Small intestine (tissue), 7 donors: ENCODE measurements at regions not wholly inside any gene's neighbourhood (a gene's known extent, or its start where the extent isn't known, plus 50 kb on each side); places are given as distances from the start of the nearest gene placed in this dataset.

Experiments
- DNase-seq, 2 donors: peaks; one replicate each; pipeline versions ENCODE4 v3.0.0 to v3.0.0-alpha.2; 2013
- FAIRE-seq: peaks from 2 replicates; lab custom pipeline; 2012; peaks lifted over from hg19 to GRCh38; lab: Jason Lieb, UNC
- H3K27ac ChIP-seq, 3 donors: one replicate each; pipeline ENCODE4 v1.5.1; 2013; ENCODE audit warnings: low read length in 2 of 3, mild to moderate bottlenecking in 2 of 3, control low read depth in 1 of 3, inconsistent platforms in 1 of 3, low read depth in 1 of 3, moderate library complexity in 1 of 3
- H3K27me3 ChIP-seq, 3 donors: one replicate each; pipeline ENCODE4 v1.6.1; 2013; ENCODE audit warnings: low read length in 3 of 3, inconsistent platforms in 1 of 3; ENCODE audit not compliant: control insufficient read depth in 3 of 3, insufficient read depth in 3 of 3
- H3K36me3 ChIP-seq, 3 donors: one replicate each; pipeline ENCODE4 v1.6.1; 2013; ENCODE audit warnings: low read length in 3 of 3, inconsistent platforms in 1 of 3, low read depth in 1 of 3, mild to moderate bottlenecking in 1 of 3, moderate library complexity in 1 of 3; ENCODE audit not compliant: control insufficient read depth in 3 of 3, insufficient read depth in 2 of 3
- H3K4me1 ChIP-seq, 3 donors: one replicate each; pipeline ENCODE4 v1.6.1; 2013; ENCODE audit warnings: low read length in 2 of 3, inconsistent platforms in 1 of 3, low read depth in 1 of 3, mild to moderate bottlenecking in 1 of 3, moderate library complexity in 1 of 3; ENCODE audit not compliant: control insufficient read depth in 3 of 3, insufficient read depth in 2 of 3
- H3K4me3 ChIP-seq, 3 donors: one replicate each; pipeline ENCODE4 v1.5.1; 2013; ENCODE audit warnings: low read length in 3 of 3, control low read depth in 1 of 3, inconsistent platforms in 1 of 3, low read depth in 1 of 3, mild to moderate bottlenecking in 1 of 3, moderate library complexity in 1 of 3
- H3K9me3 ChIP-seq, 2 donors: one replicate each; pipeline ENCODE4 v1.6.1; 2013; ENCODE audit warnings: low read depth in 1 of 2, low read length in 1 of 2; ENCODE audit not compliant: control insufficient read depth in 2 of 2, insufficient read depth in 1 of 2
- WGBS, 3 donors: extraction: QIAGEN DNeasy Blood & Tissue Kit; methylation state at CpG; one replicate each; pipeline ENCODE4 v1.1.7; 2013; 5-methylcytosine and 5-hydroxymethylcytosine counted together
- donor health status: healthy with polysubstance abuse.
- donor health status: control.
- donor health status: control.
- donor health status: Bipolar disorder and iron deficiency.
- donor health status: healthy.

- Histone ChIP-seq H3K9me3 (no peaks in the 10 kb centered on the region), H3K4me3 (no peak overlapping the region), H3K4me1 (no peaks in the 10 kb centered on the region), H3K36me3 (no peaks in the 10 kb centered on the region), H3K27me3 (no peaks in the 10 kb centered on the region), H3K27ac (no peak overlapping the region)
- WGBS, 3 donors: 73 to 86% (median 83%) methylated on average over 12 of the region's 12 CpGs
- FAIRE-seq: no peak
- no peak for DNase-seq
These were observed 219.2 kb upstream of the PPP2R2D start for GRCh38 chr10:131681656-131682055.

- Histone ChIP-seq H3K27ac (no peak overlapping the region), H3K4me3 (no peak overlapping the region), H3K4me1 (no peaks in the 10 kb centered on the region), H3K9me3 (no peaks in the 10 kb centered on the region), H3K27me3 (peaks cover 0 to under 1% (median 0%) of the 10 kb centered on the region in 3 donors), H3K36me3 (no peaks in the 10 kb centered on the region)
- FAIRE-seq: no peak
- 87 to 89% (median 88%) methylated on average over 20 of the region's 20 CpGs for WGBS, 3 donors
- DNase-seq: no peak
These were observed 218.4 kb upstream of the PPP2R2D start for GRCh38 chr10:131682271-131682962.

GRCh38 chr10:131683281-131683861 lies 217.4 kb upstream of the PPP2R2D start:
- Histone ChIP-seq H3K9me3 (no peaks in the 10 kb centered on the region), H3K4me3 (no peak overlapping the region), H3K27me3 (peaks cover 0 to 2% (median 0%) of the 10 kb centered on the region in 3 donors), H3K36me3 (no peaks in the 10 kb centered on the region), H3K27ac (no peak overlapping the region), H3K4me1 (no peaks in the 10 kb centered on the region)
- DNase-seq (no peak), FAIRE-seq (no peak)
- 79 to 83% (median 82%) methylated on average over 21 of the region's 21 CpGs for WGBS, 3 donors

DNA sequence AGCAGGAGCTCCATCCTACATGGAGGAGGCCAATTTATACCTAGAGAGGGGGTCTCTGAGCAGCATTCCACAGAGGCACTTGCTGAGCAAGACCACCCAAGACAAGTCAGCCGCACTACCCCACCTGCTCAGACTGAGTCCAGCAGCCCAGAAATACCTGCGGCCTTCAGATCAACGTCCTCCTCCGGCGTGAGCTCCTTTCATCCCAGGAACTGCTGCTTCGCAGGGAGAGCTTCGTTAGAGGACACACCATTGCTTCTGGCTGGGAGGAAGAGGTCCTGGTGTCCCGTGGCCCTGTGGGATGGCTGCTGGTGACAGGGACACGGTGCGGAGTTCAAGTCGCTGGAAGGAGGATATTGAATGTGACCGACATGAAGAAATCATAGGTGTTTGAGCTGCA lies 216.9 kb upstream of the PPP2R2D start:
- 85 to 92% (median 86%) methylated on average over 12 of the region's 12 CpGs for WGBS, 3 donors
- no peaks in the 10 kb centered on the region for H3K36me3 ChIP-seq
- DNase-seq: no peak
- H3K4me3 ChIP-seq: no peak overlapping the region
- no peaks in the 10 kb centered on the region for H3K9me3 ChIP-seq
- no peaks in the 10 kb centered on the region for H3K4me1 ChIP-seq
- H3K27me3 ChIP-seq: peaks cover 0 to 2% (median 0%) of the 10 kb centered on the region in 3 donors
- FAIRE-seq: no peak
- H3K27ac ChIP-seq: no peak overlapping the region

DNA sequence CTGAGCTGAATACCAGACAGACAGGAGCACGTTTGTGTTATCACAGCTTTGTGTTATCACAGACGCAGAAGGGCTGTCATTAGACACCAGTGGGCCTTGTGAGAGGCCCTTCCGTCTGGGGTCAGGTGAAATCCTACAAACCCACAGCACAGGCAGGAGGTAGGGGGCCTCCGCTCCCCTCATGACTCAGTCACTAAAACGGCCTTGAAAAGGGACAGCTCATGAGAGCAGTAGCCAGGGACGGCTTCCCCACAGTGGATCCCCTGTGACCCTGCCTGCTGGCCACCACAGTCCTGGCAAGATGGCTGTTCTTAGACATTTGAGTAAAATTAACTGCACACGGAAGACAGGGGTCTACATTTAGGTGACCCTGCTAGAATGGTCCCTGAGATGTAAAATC lies 215.8 kb upstream of the PPP2R2D start:
- peaks cover 0 to 2% (median 0%) of the 10 kb centered on the region in 3 donors for H3K27me3 ChIP-seq
- H3K9me3 ChIP-seq: no peaks in the 10 kb centered on the region
- DNase-seq (no peak), FAIRE-seq (no peak)
- no peak overlapping the region for H3K4me3 ChIP-seq
- H3K36me3 ChIP-seq: no peaks in the 10 kb centered on the region
- WGBS, 3 donors: 46 to 59% (median 48%) methylated on average over 7 of the region's 7 CpGs
- no peaks in the 10 kb centered on the region for H3K4me1 ChIP-seq
- no peak overlapping the region for H3K27ac ChIP-seq

- Histone ChIP-seq H3K4me3 (no peak overlapping the region), H3K36me3 (no peaks in the 10 kb centered on the region), H3K27me3 (peaks cover 0 to 2% (median 0%) of the 10 kb centered on the region in 3 donors), H3K4me1 (no peaks in the 10 kb centered on the region), H3K9me3 (no peaks in the 10 kb centered on the region), H3K27ac (no peak overlapping the region)
- FAIRE-seq: no peak
- 51 to 84% (median 65%) methylated on average over 10 of the region's 10 CpGs for WGBS, 3 donors
- DNase-seq: no peak
These were observed 215.2 kb upstream of the PPP2R2D start for GRCh38 chr10:131685576-131685975.

- no peaks in the 10 kb centered on the region for H3K9me3 ChIP-seq
- H3K36me3 ChIP-seq: no peaks in the 10 kb centered on the region
- WGBS, 3 donors: 37 to 53% (median 52%) methylated on average over 17 of the region's 17 CpGs
- no peak for DNase-seq
- no peaks in the 10 kb centered on the region for H3K4me1 ChIP-seq
- H3K4me3 ChIP-seq: no peak overlapping the region
- no peak for FAIRE-seq
- peaks cover 0 to 2% (median 0%) of the 10 kb centered on the region in 3 donors for H3K27me3 ChIP-seq
- no peak overlapping the region for H3K27ac ChIP-seq
These were observed 213.9 kb upstream of the PPP2R2D start for GRCh38 chr10:131686781-131687420.

GRCh38 chr10:131688304-131688703 lies 212.5 kb upstream of the PPP2R2D start:
- no peak overlapping the region for H3K27ac ChIP-seq
- no peaks in the 10 kb centered on the region for H3K4me1 ChIP-seq
- H3K4me3 ChIP-seq: no peak overlapping the region
- DNase-seq (no peak), FAIRE-seq (no peak)
- 53 to 93% (median 79%) methylated on average over 1 of the region's 1 CpG for WGBS, 3 donors
- no peaks in the 10 kb centered on the region for H3K36me3 ChIP-seq
- H3K27me3 ChIP-seq: peaks cover 0 to 2% (median 0%) of the 10 kb centered on the region in 3 donors
- no peaks in the 10 kb centered on the region for H3K9me3 ChIP-seq
